WTC11 (cell line): ENCODE measurements at regions not wholly inside any gene's neighbourhood (a gene's known extent, or its start where the extent isn't known, plus 50 kb on each side); places are given as distances from the start of the nearest gene placed in this dataset.

Experiments
- ATAC-seq: fragments of 200-7000 bp; cut with Tn5 transposase; 2 replicates; pipeline ENCODE4 v1.10.0; 2021; ENCODE audit warnings: mild to moderate bottlenecking, moderate library complexity
- CTCF ChIA-PET: fragments of 300-600 bp; sonication (Branson Sonifier 250); formaldehyde crosslinking; loops from one replicate; lab custom pipeline; 2021; ENCODE audit warnings: antibody characterized with exemption; lab: Charles Lee
- POLR2A ChIA-PET: fragments of 350-600 bp; sonication (Branson Sonifier 250); formaldehyde crosslinking; loops from one replicate; lab custom pipeline; 2021; ENCODE audit warnings: antibody characterized with exemption; lab: Charles Lee
- DNase-seq: peaks from one replicate; pipeline ENCODE4 v3.0.0; 2021; ENCODE audit warnings: low spot score
- H3K27ac Mint-ChIP-seq: 2 replicates; pipeline ENCODE4 v1.8.0; 2021; ENCODE audit warnings: mixed read lengths
- H3K27me3 Mint-ChIP-seq: 2 replicates; pipeline ENCODE4 v1.8.0; 2021; ENCODE audit warnings: low read depth, mild to moderate bottlenecking, moderate library complexity, mixed read lengths
- H3K36me3 Mint-ChIP-seq: 2 replicates; pipeline ENCODE4 v1.8.0; 2021; ENCODE audit warnings: mixed read lengths
- H3K4me1 Mint-ChIP-seq: 2 replicates; pipeline ENCODE4 v1.8.0; 2022; ENCODE audit warnings: mixed read lengths
- H3K4me3 Mint-ChIP-seq: 2 replicates; pipeline ENCODE4 v1.8.0; 2021; ENCODE audit warnings: mild to moderate bottlenecking, moderate library complexity, mixed read lengths
- H3K9me3 Mint-ChIP-seq: 2 replicates; pipeline ENCODE4 v1.8.0; 2021; ENCODE audit warnings: mixed read lengths
- ARID4B ChIP-seq: sonication (generic); formaldehyde crosslinking; IDR thresholded peaks from 2 replicates; pipeline ENCODE4 v1.8.0; 2023; ENCODE audit warnings: missing genetic modification reagents, mild to moderate bottlenecking, borderline replicate concordance
- E2F1 ChIP-seq: sonication (generic); formaldehyde crosslinking; IDR thresholded peaks from 2 replicates; pipeline ENCODE4 v1.8.0; 2022; ENCODE audit warnings: mild to moderate bottlenecking, missing genetic modification reagents
- ESRRA ChIP-seq: sonication (generic); formaldehyde crosslinking; IDR thresholded peaks from 2 replicates; pipeline ENCODE4 v1.8.1; 2022; ENCODE audit warnings: mild to moderate bottlenecking, missing genetic modification reagents, borderline replicate concordance
- FOXP4 ChIP-seq: sonication (generic); formaldehyde crosslinking; IDR thresholded peaks from 2 replicates; pipeline ENCODE4 v1.8.0; 2022; ENCODE audit warnings: mild to moderate bottlenecking, missing genetic modification reagents
- GTF2I ChIP-seq: fragments of 250-450 bp; sonication (Bioruptor Pico); conservative IDR thresholded peaks from 2 replicates; pipeline ENCODE4 v1.4.0; 2021; ENCODE audit warnings: mild to moderate bottlenecking
- NR1H2 ChIP-seq: sonication (generic); formaldehyde crosslinking; IDR thresholded peaks from 2 replicates; pipeline ENCODE4 v1.9.0; 2021; ENCODE audit warnings: mild to moderate bottlenecking, moderate library complexity, missing genetic modification reagents
- PREB ChIP-seq: sonication (generic); formaldehyde crosslinking; IDR thresholded peaks from 2 replicates; pipeline ENCODE4 v1.8.1; 2022; ENCODE audit warnings: mild to moderate bottlenecking, missing genetic modification reagents, moderate library complexity, borderline replicate concordance
- TEAD1 ChIP-seq: sonication (generic); formaldehyde crosslinking; IDR thresholded peaks from 2 replicates; pipeline ENCODE4 v1.8.0; 2022; ENCODE audit warnings: mild to moderate bottlenecking, missing genetic modification reagents
- USF2 ChIP-seq: sonication (generic); formaldehyde crosslinking; IDR thresholded peaks from 2 replicates; pipeline ENCODE4 v1.8.1; 2023; ENCODE audit warnings: mild to moderate bottlenecking, missing genetic modification reagents, moderate library complexity
- ZNF263 ChIP-seq: sonication (generic); formaldehyde crosslinking; IDR thresholded peaks from 2 replicates; pipeline ENCODE4 v1.8.1; 2022; ENCODE audit warnings: low read depth, mild to moderate bottlenecking, moderate library complexity, missing genetic modification reagents
- ZNF425 ChIP-seq: fragments of 250-450 bp; sonication (Bioruptor Pico); conservative IDR thresholded peaks from 2 replicates; pipeline ENCODE4 v1.9.0; 2021; ENCODE audit warnings: mild to moderate bottlenecking

GRCh38 chr17:34823023-34823422, 138.2 kb downstream of the CCT6B start:
- H3K9me3 Mint-ChIP-seq: no peaks in the 10 kb centered on the region
- H3K36me3 Mint-ChIP-seq: no peaks in the 10 kb centered on the region
- no peak overlapping the region for H3K4me3 Mint-ChIP-seq
- POLR2A ChIA-PET: no interaction called here
- no peak for DNase-seq
- H3K27me3 Mint-ChIP-seq: peaks cover 50% of the 10 kb centered on the region
- TF ChIP-seq E2F1 (CRISPR knock-in tag) (no peak), USF2 (CRISPR knock-in tag) (peak; percentile 38; the same call in 1 of the 2 replicates)
- no peak overlapping the region for H3K27ac Mint-ChIP-seq
- peaks cover 32% of the 10 kb centered on the region for H3K4me1 Mint-ChIP-seq
- ATAC-seq: no peak
- CTCF ChIA-PET: no interaction called here

- ATAC-seq: no peak
- CTCF ChIA-PET: no interaction called here
These were observed 139.1 kb downstream of the CCT6B start for GRCh38 chr17:34822007-34822739.

More at GRCh38 chr17:34822007-34822739, 139.1 kb downstream of the CCT6B start:
- no peak for DNase-seq
- H3K36me3 Mint-ChIP-seq: no peaks in the 10 kb centered on the region
- H3K4me3 Mint-ChIP-seq: no peak overlapping the region
- POLR2A ChIA-PET: no interaction called here
- no peak overlapping the region for H3K27ac Mint-ChIP-seq
- H3K9me3 Mint-ChIP-seq: no peaks in the 10 kb centered on the region
- TF ChIP-seq TEAD1 (CRISPR knock-in tag) (no peak), ZNF425 (CRISPR knock-in tag) (no peak), ESRRA (CRISPR knock-in tag) (no peak), GTF2I (CRISPR knock-in tag) (no peak), ARID4B (no peak), FOXP4 (CRISPR knock-in tag) (no peak), ZNF263 (no peak), NR1H2 (CRISPR knock-in tag) (no peak), PREB (no peak)
- H3K4me1 Mint-ChIP-seq: peaks cover 40% of the 10 kb centered on the region
- peaks cover 54% of the 10 kb centered on the region for H3K27me3 Mint-ChIP-seq
